ENCODE measurements at regions not wholly inside any gene's neighbourhood (a gene's known extent, or its start where the extent isn't known, plus 50 kb on each side); places are given as distances from the start of the nearest gene placed in this dataset.

GRCh38 chr12:82608706-82609105 lies 78.0 kb upstream of the TMTC2 start:
- TF ChIP-seq CTCF (IDR thresholded peaks at IDR 0.05 in 8 of 11, conservative IDR thresholded peaks at IDR 0.05 in 3 of 11) (no peak), POLR2A (IDR thresholded peaks at IDR 0.05) (no peak)
